Heart right ventricle (tissue), 16 donors: ENCODE measurements at regions not wholly inside any gene's neighbourhood (a gene's known extent, or its start where the extent isn't known, plus 50 kb on each side); places are given as distances from the start of the nearest gene placed in this dataset.

ENCODE experiments used
- ATAC-seq, 8 donors: fragments of 200-7000 bp; cut with Tn5 transposase; one replicate each; pipeline ENCODE4 v1.9.1; 2020; ENCODE audit warnings: mild to moderate bottlenecking in 8 of 8, moderate library complexity in 8 of 8, moderate number of reproducible peaks in 1 of 8
- DNase-seq, 2 donors: peaks; one replicate each; pipeline ENCODE4 v3.0.0-alpha.2; 2020
- H3K27ac ChIP-seq, 10 donors: fragments of 200-600 bp; sonication (generic) in 2 of 10; one replicate each; pipeline versions ENCODE4 v1.5.0 to v1.8.0; 2020 to 2022; ENCODE audit warnings: mild to moderate bottlenecking in 3 of 10
- H3K27me3 ChIP-seq, 7 donors: fragments of 200-600 bp; one replicate each; pipeline ENCODE4 v1.8.0; 2021 to 2022; ENCODE audit warnings: mild to moderate bottlenecking in 2 of 7
- H3K36me3 ChIP-seq, 9 donors: fragments of 200-600 bp; sonication (generic) in 1 of 9; one replicate each; pipeline versions ENCODE4 v1.5.0 to v1.8.0; 2020 to 2022; ENCODE audit warnings: mild to moderate bottlenecking in 2 of 9
- H3K4me1 ChIP-seq, 9 donors: fragments of 200-600 bp; sonication (generic) in 1 of 9; one replicate each; pipeline versions ENCODE4 v1.5.0 to v1.8.0; 2020 to 2022; ENCODE audit warnings: mild to moderate bottlenecking in 4 of 9
- H3K4me3 ChIP-seq, 10 donors: fragments of 200-600 bp; sonication (generic) in 2 of 10; one replicate each; pipeline versions ENCODE4 v1.5.0 to v1.8.0; 2020 to 2022; ENCODE audit warnings: mild to moderate bottlenecking in 7 of 10, moderate library complexity in 2 of 10
- H3K9me3 ChIP-seq, 11 donors: fragments of 200-600 bp in 10 of 11; sonication (generic) in 2 of 11; one replicate each; pipeline versions ENCODE4 v1.5.0 to v1.8.0; 2013 to 2022; ENCODE audit warnings: mild to moderate bottlenecking in 2 of 11, control low read depth in 1 of 11, moderate library complexity in 1 of 11
- CTCF ChIP-seq, 9 donors: fragments of 200-600 bp; sonication (generic) in 2 of 9; IDR thresholded peaks; one replicate each; pipeline versions ENCODE4 v1.5.0 to v1.8.0; 2021 to 2022; ENCODE audit warnings: antibody characterized with exemption in 9 of 9, mild to moderate bottlenecking in 5 of 9, moderate library complexity in 1 of 9
- WGBS, 2 donors: extraction: QIAGEN DNeasy Blood & Tissue Kit; methylation state at CpG; one replicate each; pipeline ENCODE4 v1.1.7; 2013; ENCODE audit warnings: inconsistent platforms in 1 of 2; 5-methylcytosine and 5-hydroxymethylcytosine counted together
- intact Hi-C, 10 donors: fragments of 100-400 bp; cut with DNase I; formaldehyde crosslinking; loops; one replicate each; pipeline versions ENCODE4 v1.11.1 to v1.14.2; 2022
- donor health status: Arrhythmogenic right ventricular cardiomyopathy.
- donor health status: ischemic (EF 13 %, LVEDD 7.1; RV severe dilation, severe dysfunction).
- donor health status: healthy with polysubstance abuse.
- donor health status: DM: no; HTN: yes; CAD: no.
- donor health status: DM: no; HTN: no; CAD: no.
- donor health status: ischemic (EF 25% LVEDD 6.9; RV normal size, moderate dysfunction).
- donor health status: ischemic (EF 25% LVEDD 5.7; RV mildly dilated, moderate dysfunction).
- donor health status: healthy.
- donor health status: DM: yes; HTN: yes; CAD: no.
- donor health status: Ischemic cardiomyopathy.
- donor health status: ischemic (EF 35%, LVEDD 5.7; RV mildly dilated, moderate dysfunction).
- donor health status: nonischemic (EF 11% LVEDD 7.7; RV severe dilation, severe dysfunction).
- donor health status: DM: yes; HTN: yes; CAD: no.
- donor health status: PGD.
- donor health status: ischemic (EF 29% LVEDD 5.4; RV normal size, mild dysfunction).
- donor health status: nonischemic (EF 23%, LVEDD 6.1; RV moderate dilation, normal function).

- intact Hi-C loops: no loop called here
- ATAC-seq: no peak
- H3K4me1 ChIP-seq: no peaks in the 10 kb centered on the region
- H3K27me3 ChIP-seq: no peaks in the 10 kb centered on the region
- TF ChIP-seq CTCF (IDR thresholded peaks at IDR 0.05): no peak
- WGBS, 2 donors: 84 to 86% methylated on average over 2 of the region's 2 CpGs
- no peaks in the 10 kb centered on the region for H3K36me3 ChIP-seq
- H3K4me3 ChIP-seq: no peak overlapping the region
- no peaks in the 10 kb centered on the region for H3K9me3 ChIP-seq
- H3K27ac ChIP-seq: no peak overlapping the region
- no peak for DNase-seq
Observed at GRCh38 chr21:26227130-26227529, 56.6 kb upstream of the APP start.

GRCh38 chr21:26226724-26227123, 56.2 kb upstream of the APP start:
- H3K27ac ChIP-seq: no peak overlapping the region
- H3K27me3 ChIP-seq: no peaks in the 10 kb centered on the region
- WGBS, 2 donors: 97 to 98% methylated on average over 1 of the region's 1 CpG
- ATAC-seq (no peak), DNase-seq (no peak)
- no peaks in the 10 kb centered on the region for H3K36me3 ChIP-seq
- intact Hi-C loops: no loop called here
- H3K4me1 ChIP-seq: no peaks in the 10 kb centered on the region
- H3K9me3 ChIP-seq: no peaks in the 10 kb centered on the region
- H3K4me3 ChIP-seq: no peak overlapping the region
- TF ChIP-seq CTCF (IDR thresholded peaks at IDR 0.05): no peak

GRCh38 chr21:26225046-26225445, 54.5 kb upstream of the APP start:
- Histone ChIP-seq H3K27me3 (no peaks in the 10 kb centered on the region), H3K36me3 (no peaks in the 10 kb centered on the region), H3K27ac (no peak overlapping the region), H3K9me3 (no peaks in the 10 kb centered on the region), H3K4me3 (no peak overlapping the region), H3K4me1 (no peaks in the 10 kb centered on the region)
- TF ChIP-seq CTCF (IDR thresholded peaks at IDR 0.05): no peak
- intact Hi-C loops: no loop called here
- no peak for ATAC-seq
- DNase-seq: no peak
- WGBS, 2 donors: 83 to 86% methylated on average over 2 of the region's 2 CpGs

GRCh38 chr21:26224366-26224765, 53.8 kb upstream of the APP start:
- no peaks in the 10 kb centered on the region for H3K9me3 ChIP-seq
- no peaks in the 10 kb centered on the region for H3K27me3 ChIP-seq
- intact Hi-C loops: no loop called here
- DNase-seq (no peak), ATAC-seq (no peak)
- TF ChIP-seq CTCF (IDR thresholded peaks at IDR 0.05): no peak
- no peak overlapping the region for H3K27ac ChIP-seq
- H3K36me3 ChIP-seq: no peaks in the 10 kb centered on the region
- H3K4me3 ChIP-seq: no peak overlapping the region
- no peaks in the 10 kb centered on the region for H3K4me1 ChIP-seq
- WGBS, 2 donors: 93 to 95% methylated on average over 2 of the region's 2 CpGs
